Lower leg skin (tissue), 3 donors: ENCODE measurements at regions not wholly inside any gene's neighbourhood (a gene's known extent, or its start where the extent isn't known, plus 50 kb on each side); places are given as distances from the start of the nearest gene placed in this dataset.

ENCODE experiments used
- CTCF ChIP-seq, 3 donors: fragments of 450-650 bp; IDR thresholded peaks; one replicate each; pipeline ENCODE4 v1.5.1; 2016; ENCODE audit warnings: antibody characterized with exemption in 3 of 3, mild to moderate bottlenecking in 3 of 3, moderate library complexity in 2 of 3
- POLR2A ChIP-seq, 2 donors: fragments of 450-650 bp; IDR thresholded peaks; one replicate each; pipeline ENCODE4 v1.6.1; 2016 to 2017; ENCODE audit warnings: antibody characterized with exemption in 2 of 2, mild to moderate bottlenecking in 1 of 2, moderate library complexity in 1 of 2

DNA sequence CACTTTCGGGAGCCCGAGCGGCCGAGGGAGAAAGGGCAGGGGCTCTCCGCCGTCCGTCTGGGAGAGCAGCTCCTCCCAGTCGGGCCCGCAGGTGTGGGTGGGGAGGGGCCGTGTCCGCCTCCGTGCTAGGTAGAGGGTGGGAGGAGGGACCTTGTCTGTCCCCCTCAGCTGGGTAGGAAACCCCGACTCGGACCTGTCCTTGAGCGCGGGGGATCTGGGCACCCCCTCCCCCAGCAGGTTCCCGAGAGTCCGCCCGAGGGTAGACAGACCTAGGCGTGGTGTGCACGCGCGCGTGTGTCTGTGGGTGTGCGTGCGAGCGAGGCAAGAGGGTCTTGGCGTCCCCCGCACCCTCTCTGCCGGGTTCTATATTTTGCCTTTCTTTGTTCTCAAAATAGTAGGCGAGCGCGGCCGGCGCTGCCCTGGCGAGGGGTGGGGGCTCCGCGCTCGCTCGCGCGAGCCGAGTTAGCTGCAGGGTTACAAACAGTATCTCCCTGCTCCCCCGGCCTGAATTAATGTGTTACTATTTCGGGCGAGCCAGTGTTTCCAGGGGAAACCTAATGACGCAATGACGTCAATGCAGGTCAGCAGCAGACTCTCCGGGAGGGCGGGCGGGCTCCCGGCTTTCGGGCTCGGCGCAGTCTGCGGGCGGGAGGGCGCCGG is 73.9 kb upstream of the LEP start:
- TF ChIP-seq CTCF (IDR thresholded peaks at IDR 0.05) (no peak), POLR2A (IDR thresholded peaks at IDR 0.05) (no peak)
